Mammary epithelial cell (primary cell): ENCODE measurements at regions not wholly inside any gene's neighbourhood (a gene's known extent, or its start where the extent isn't known, plus 50 kb on each side); places are given as distances from the start of the nearest gene placed in this dataset.

ENCODE experiments used
- CTCF ChIP-seq, 2 donors: IDR thresholded peaks in 1 of 2; conservative IDR thresholded peaks in 1 of 2; 2 replicates each; pipeline ENCODE4 v1.5.1; 2011 to 2012; ENCODE audit warnings: inconsistent platforms in 2 of 2, low read length in 2 of 2, mild to moderate bottlenecking in 2 of 2, control low read depth in 1 of 2, low read depth in 1 of 2; ENCODE audit not compliant: insufficient read depth in 1 of 2; ENCODE audit errors: extremely low read depth in 1 of 2
- EZH2 ChIP-seq: IDR thresholded peaks from 2 replicates; pipeline ENCODE4 v1.6.1; 2012; ENCODE audit warnings: low read length, inconsistent platforms, borderline replicate concordance

GRCh38 chr5:52706775-52707174 is 80.9 kb upstream of the ITGA1 start:
- no peak for TF ChIP-seq CTCF (conservative IDR thresholded peaks at IDR 0.05 in 1 of 2, IDR thresholded peaks at IDR 0.05 in 1 of 2; ENCODE audit: extremely low read depth in 1 of 2, insufficient read depth in 1 of 2, low read depth in 1 of 2, low read length in 2 of 2)
- no peak for TF ChIP-seq EZH2
